Glutamatergic neuron (in vitro differentiated cells): ENCODE measurements at regions not wholly inside any gene's neighbourhood (a gene's known extent, or its start where the extent isn't known, plus 50 kb on each side); places are given as distances from the start of the nearest gene placed in this dataset.
"Not testable (repeated sequence)": the region's sequence is repeated elsewhere in the genome, so short reads cannot be mapped to it uniquely, and the experiment has no call there.

Source experiments
- DNase-seq: peaks from one replicate; pipeline ENCODE4 v3.0.0; 2022
- H3K27ac Mint-ChIP-seq: one replicate; pipeline ENCODE4 v1.8.0; 2020; ENCODE audit warnings: mild to moderate bottlenecking, mixed read lengths, inconsistent platforms; ENCODE audit not compliant: unreplicated experiment
- H3K27me3 Mint-ChIP-seq: one replicate; pipeline ENCODE4 v1.8.0; 2020; ENCODE audit warnings: mild to moderate bottlenecking, moderate library complexity, mixed read lengths, inconsistent platforms; ENCODE audit not compliant: unreplicated experiment
- H3K36me3 Mint-ChIP-seq: one replicate; pipeline ENCODE4 v1.8.0; 2020; ENCODE audit warnings: mild to moderate bottlenecking, mixed read lengths, inconsistent platforms; ENCODE audit not compliant: unreplicated experiment
- H3K4me1 Mint-ChIP-seq: one replicate; pipeline ENCODE4 v1.8.0; 2020; ENCODE audit warnings: mild to moderate bottlenecking, low read depth, mixed read lengths, inconsistent platforms; ENCODE audit not compliant: unreplicated experiment
- H3K4me3 Mint-ChIP-seq: one replicate; pipeline ENCODE4 v1.8.0; 2020; ENCODE audit warnings: mild to moderate bottlenecking, mixed read lengths, inconsistent platforms; ENCODE audit not compliant: unreplicated experiment
- H3K9me3 Mint-ChIP-seq: one replicate; pipeline ENCODE4 v1.8.0; 2020; ENCODE audit warnings: mild to moderate bottlenecking, moderate library complexity, mixed read lengths, inconsistent platforms; ENCODE audit not compliant: unreplicated experiment
- CTCF ChIP-seq: fragments of 200-600 bp; sonication (generic); IDR thresholded peaks from one replicate; pipeline ENCODE4 v1.5.0; 2021; ENCODE audit not compliant: partially characterized antibody, unreplicated experiment

GRCh38 chr18:78503129-78503528, 476.5 kb upstream of the SALL3 start:
- Mint-ChIP-seq H3K4me1 (no peaks in the 10 kb centered on the region), H3K4me3 (no peak overlapping the region), H3K9me3 (peaks cover 12% of the 10 kb centered on the region), H3K36me3 (peaks cover 3% of the 10 kb centered on the region), H3K27ac (no peak overlapping the region), H3K27me3 (peaks cover 9% of the 10 kb centered on the region)
- no peak for TF ChIP-seq CTCF
- no peak for DNase-seq

DNA sequence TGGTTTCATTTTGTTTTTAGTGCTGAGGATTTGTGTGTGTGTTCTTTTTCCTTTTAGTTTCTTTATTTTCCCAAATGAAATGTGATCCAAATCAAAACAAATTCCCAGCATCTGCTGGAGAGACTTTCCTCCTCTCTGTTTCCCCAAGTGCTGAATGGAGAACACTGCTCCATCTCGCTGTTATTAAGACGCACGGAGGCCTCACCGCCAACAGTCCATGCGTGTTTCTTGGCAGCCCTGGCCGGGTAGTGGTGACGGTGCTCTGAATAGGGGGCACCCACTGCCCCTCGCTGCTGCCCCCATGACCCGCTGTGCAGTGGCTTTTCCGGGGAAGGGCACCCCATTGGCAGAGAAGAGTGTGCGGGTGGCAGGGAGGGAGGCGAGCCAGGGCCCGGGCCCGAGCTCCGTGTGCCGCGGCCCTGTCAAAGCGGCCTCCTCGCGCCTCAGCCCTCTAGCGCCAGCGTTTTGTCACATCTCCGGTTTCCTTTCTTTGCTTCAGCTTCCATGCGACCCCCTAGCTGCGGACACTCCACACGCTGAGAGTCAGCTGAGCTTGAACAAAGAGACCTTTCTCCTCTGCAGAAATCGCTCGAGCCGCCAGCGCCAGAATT, 473.7 kb upstream of the SALL3 start:
- H3K4me1 Mint-ChIP-seq = no peaks in the 10 kb centered on the region
- DNase-seq = no peak
- H3K27me3 Mint-ChIP-seq = peaks cover 6% of the 10 kb centered on the region
- H3K9me3 Mint-ChIP-seq = peaks cover 15% of the 10 kb centered on the region
- peaks cover 3% of the 10 kb centered on the region for H3K36me3 Mint-ChIP-seq
- no peak for TF ChIP-seq CTCF
- no peak overlapping the region for H3K27ac Mint-ChIP-seq
- H3K4me3 Mint-ChIP-seq = no peak overlapping the region

DNA sequence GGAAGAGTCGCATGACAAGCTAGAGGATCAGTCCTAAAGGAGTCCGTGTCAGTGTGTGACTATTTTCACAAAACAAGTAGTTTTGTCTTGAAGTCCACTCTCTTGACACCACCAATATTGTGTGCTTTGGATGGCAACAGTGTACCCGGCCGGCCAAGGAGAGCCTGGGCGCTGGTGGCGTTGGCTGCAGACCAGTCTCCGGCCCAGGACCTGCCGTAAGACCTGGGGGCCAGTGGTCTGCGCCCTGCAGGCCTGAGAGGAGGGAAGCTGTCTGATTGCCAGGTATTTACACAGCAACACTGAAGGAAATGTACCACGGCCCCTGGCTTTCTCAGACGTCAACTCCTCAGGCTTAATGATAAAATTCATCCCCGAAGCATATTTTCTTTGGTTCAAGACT, 472.4 kb upstream of the SALL3 start:
- no peak for DNase-seq
- H3K9me3 Mint-ChIP-seq = peaks cover 11% of the 10 kb centered on the region
- peaks cover 5% of the 10 kb centered on the region for H3K27me3 Mint-ChIP-seq
- no peaks in the 10 kb centered on the region for H3K4me1 Mint-ChIP-seq
- TF ChIP-seq CTCF = no peak
- peaks cover 3% of the 10 kb centered on the region for H3K36me3 Mint-ChIP-seq
- no peak overlapping the region for H3K27ac Mint-ChIP-seq
- no peak overlapping the region for H3K4me3 Mint-ChIP-seq

DNA sequence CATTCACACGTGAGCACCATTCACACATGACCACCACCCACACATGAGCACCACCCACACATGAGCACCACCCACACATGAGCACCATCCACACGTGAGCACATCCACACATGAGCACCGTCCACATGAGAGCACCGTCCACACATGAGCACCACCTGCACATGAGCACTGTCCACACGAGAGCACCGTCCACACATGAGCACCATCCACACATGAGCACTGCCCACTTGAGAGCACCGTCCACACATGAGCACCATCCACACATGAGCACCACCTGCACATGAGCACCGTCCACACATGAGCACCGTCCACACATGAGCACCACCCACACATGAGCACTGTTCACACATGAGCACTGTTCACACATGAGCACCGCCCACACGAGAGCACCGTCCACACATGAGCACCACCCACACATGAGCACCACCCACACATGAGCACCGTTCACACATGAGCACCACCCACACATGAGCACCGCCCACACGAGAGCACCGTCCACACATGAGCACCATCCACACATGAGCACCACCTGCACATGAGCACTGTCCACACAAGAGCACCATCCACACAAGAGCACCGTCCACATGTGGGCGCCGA, 471.3 kb upstream of the SALL3 start:
- not testable (repeated sequence) for H3K27me3 Mint-ChIP-seq, H3K4me3 Mint-ChIP-seq, H3K9me3 Mint-ChIP-seq, H3K4me1 Mint-ChIP-seq, H3K36me3 Mint-ChIP-seq, H3K27ac Mint-ChIP-seq, DNase-seq

- Mint-ChIP-seq H3K27me3 (peaks cover 3% of the 10 kb centered on the region), H3K36me3 (peaks cover 3% of the 10 kb centered on the region), H3K9me3 (peaks cover 5% of the 10 kb centered on the region), H3K4me1 (no peaks in the 10 kb centered on the region), H3K27ac (no peak overlapping the region), H3K4me3 (no peak overlapping the region)
- no peak for DNase-seq
- no peak for TF ChIP-seq CTCF
Observed at GRCh38 chr18:78510091-78510490, 469.5 kb upstream of the SALL3 start.
